ENCODE measurements at regions not wholly inside any gene's neighbourhood (a gene's known extent, or its start where the extent isn't known, plus 50 kb on each side); places are given as distances from the start of the nearest gene placed in this dataset.
A peak's percentile ranks its signal among the peaks of the same experiment; 100 is the strongest.

DNA sequence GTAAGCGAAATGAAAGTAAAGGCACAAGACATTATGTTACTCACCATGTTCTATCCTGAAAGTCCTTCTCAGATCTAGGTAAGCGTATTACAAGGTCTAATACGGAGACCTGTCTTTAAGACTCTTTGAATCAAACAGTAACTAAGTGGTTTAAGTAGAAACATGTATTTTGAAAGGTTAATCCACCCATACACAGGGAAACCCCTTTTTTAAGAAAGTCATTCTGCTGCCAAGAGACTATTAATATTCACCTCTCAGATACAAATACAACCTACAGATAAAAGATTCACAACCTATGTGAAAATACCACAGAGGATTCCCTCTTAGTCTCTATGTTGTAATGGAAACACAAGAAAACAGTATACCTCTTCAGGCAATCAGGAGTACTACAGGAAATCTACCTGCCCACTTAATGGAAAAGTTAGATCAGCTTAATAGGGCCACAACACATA is 63.2 kb upstream of the TNIP3 start:
- 87% methylated on average over 3 of the region's 3 CpGs; no CpG with 5 or more reads in 1 of the 2 experiments for WGBS, 2 experiments (ENCODE audit: extremely low coverage in 1 of 2, insufficient coverage in 1 of 2, insufficient read length in 1 of 2, insufficient replicate concordance in 2 of 2, low coverage in 1 of 2, low lambda C conversion rate in 2 of 2, missing lambda C conversion rate in 1 of 2)

More for the DNA sequence above, 63.2 kb upstream of the TNIP3 start:
- H3K4ac ChIP-seq (replicated peaks; ENCODE audit: insufficient read length, low read depth, low read length), result no peak overlapping the region
- FAIRE-seq (no peak), DNase-seq (ENCODE audit: low read depth in 1 of 2, low spot score in 2 of 2) (no peak)
- H3K23ac ChIP-seq (ENCODE audit: insufficient read length), result no peak overlapping the region
- no peak overlapping the region for H2BK12ac ChIP-seq (ENCODE audit: low read depth, low read length)
- H3K4me2 ChIP-seq (ENCODE audit: insufficient read depth in 1 of 2, low read depth in 2 of 2, low read length in 2 of 2), result no peak overlapping the region
- H3K36me3 ChIP-seq (ENCODE audit: control insufficient read depth in 2 of 4, insufficient read depth in 4 of 4, low read length in 3 of 4), result no peaks in the 10 kb centered on the region
- H3K14ac ChIP-seq (ENCODE audit: insufficient read length), result no peak overlapping the region
- H3K56ac ChIP-seq (replicated peaks; ENCODE audit: insufficient read length, low read depth, low read length), result no peak overlapping the region
- no peak overlapping the region for H2BK5ac ChIP-seq (ENCODE audit: low read depth, low read length)
- no peak overlapping the region for H2AFZ ChIP-seq (ENCODE audit: low read length)
- no peak overlapping the region for H3K9ac ChIP-seq (replicated peaks in 1 of 4; ENCODE audit: extremely low read depth in 1 of 4, low read depth in 3 of 4, low read length in 3 of 4)
- no peak overlapping the region for H4K5ac ChIP-seq (ENCODE audit: insufficient read length, low read depth, low read length)
- no peak overlapping the region for H4K8ac ChIP-seq (ENCODE audit: extremely low read depth, insufficient read depth, low read length)
- no peaks in the 10 kb centered on the region for H3K9me3 ChIP-seq (ENCODE audit: insufficient read depth in 2 of 2, low read depth in 1 of 2, low read length in 1 of 2)
- no peak overlapping the region for H2BK120ac ChIP-seq (replicated peaks; ENCODE audit: low read depth, low read length)
- H3K4me3 ChIP-seq (ENCODE audit: extremely low read depth in 1 of 4, insufficient read depth in 2 of 4, low read depth in 3 of 4, low read length in 4 of 4), result no peak overlapping the region
- H4K20me1 ChIP-seq (replicated peaks in 1 of 2; ENCODE audit: control insufficient read depth in 1 of 2, insufficient read depth in 2 of 2, low read length in 2 of 2), result no peaks in the 10 kb centered on the region
- CTCF ChIA-PET (ENCODE audit: partially characterized antibody), result interaction anchor here (0.7 to 2.5 kb wide), 14 partner anchors 8 to 257 kb away, joined by 3 to 13 read pairs (median 5); no protein-coding TSS in a partner anchor
- no peaks in the 10 kb centered on the region for H3K23me2 ChIP-seq (ENCODE audit: low read depth, low read length)
- no peak overlapping the region for H2AK5ac ChIP-seq (ENCODE audit: low read depth, low read length)
- peaks cover 0 to 2% (median 0%) of the 10 kb centered on the region in 4 experiments; a peak in 1 of 7 replicates for H3K4me1 ChIP-seq (replicated peaks in 1 of 4; ENCODE audit: control insufficient read depth in 3 of 4, insufficient read depth in 4 of 4, low read length in 3 of 4)
- no peak overlapping the region for H2BK20ac ChIP-seq (ENCODE audit: low read length)
- no peak overlapping the region for H2BK15ac ChIP-seq (ENCODE audit: low read length)
- peaks cover 0 to 1% (median 0%) of the 10 kb centered on the region in 4 experiments; a peak in 1 of 7 replicates for H3K27me3 ChIP-seq (replicated peaks in 1 of 4; ENCODE audit: control insufficient read depth in 3 of 4, extremely low read depth in 1 of 4, insufficient read depth in 3 of 4, low read length in 3 of 4)
- H3K18ac ChIP-seq (ENCODE audit: extremely low read depth, low read length), result no peak overlapping the region
- POLR2A ChIA-PET (ENCODE audit: partially characterized antibody), result no interaction called here
- H4K91ac ChIP-seq (replicated peaks; ENCODE audit: insufficient read length, low read length), result no peak overlapping the region
- H3K79me1 ChIP-seq (ENCODE audit: low read depth, low read length), result no peaks in the 10 kb centered on the region
- H3K79me2 ChIP-seq (ENCODE audit: control insufficient read depth in 1 of 2, insufficient read depth in 2 of 2, low read length in 2 of 2), result no peaks in the 10 kb centered on the region
- H3K27ac ChIP-seq (ENCODE audit: low read depth, low read length), result no peak overlapping the region
- TF ChIP-seq ASH2L (IDR thresholded peaks at IDR 0.05; ENCODE audit: low read length) (no peak), NANOG (IDR thresholded peaks at IDR 0.05; ENCODE audit: insufficient read depth, low read depth, low read length, poor library complexity, severe bottlenecking) (no peak), SP2 (IDR thresholded peaks at IDR 0.05; ENCODE audit: low read length) (no peak), CTCF (IDR thresholded peaks at IDR 0.05; ENCODE audit: control extremely low read depth in 1 of 3, insufficient read depth in 1 of 3, low read depth in 1 of 3, low read length in 3 of 3) (peak in 1 of 3 experiments; percentile 14; a peak in 1 of 4 replicates), CBX5 (IDR thresholded peaks at IDR 0.05; ENCODE audit: low read depth, low read length) (no peak)
